ENCODE measurements at regions not wholly inside any gene's neighbourhood (a gene's known extent, or its start where the extent isn't known, plus 50 kb on each side); places are given as distances from the start of the nearest gene placed in this dataset.

DNA sequence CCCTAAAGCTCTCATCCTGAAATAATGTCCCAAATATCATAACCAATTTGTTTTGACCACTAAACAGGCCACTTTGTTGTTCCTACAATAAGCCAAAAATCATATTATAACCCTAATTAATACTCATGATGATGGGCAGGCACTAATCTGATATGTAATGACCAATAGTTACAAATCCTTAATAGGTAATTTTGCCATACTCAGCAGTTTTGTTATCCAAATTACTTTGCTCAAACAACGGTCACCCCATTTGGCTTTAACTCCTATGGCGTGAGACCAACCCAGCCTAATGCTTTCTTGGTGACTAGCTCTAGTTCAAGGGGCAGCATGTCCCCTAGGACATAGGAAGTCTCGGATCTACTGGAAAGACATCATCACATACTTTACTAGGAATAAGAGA lies 123.2 kb upstream of the ID4 start:
- TF ChIP-seq EZH2 (IDR thresholded peaks at IDR 0.05; ENCODE audit: borderline replicate concordance, low read depth, low read length, severe bottlenecking): no peak
- TF ChIP-seq, protein P1, sequence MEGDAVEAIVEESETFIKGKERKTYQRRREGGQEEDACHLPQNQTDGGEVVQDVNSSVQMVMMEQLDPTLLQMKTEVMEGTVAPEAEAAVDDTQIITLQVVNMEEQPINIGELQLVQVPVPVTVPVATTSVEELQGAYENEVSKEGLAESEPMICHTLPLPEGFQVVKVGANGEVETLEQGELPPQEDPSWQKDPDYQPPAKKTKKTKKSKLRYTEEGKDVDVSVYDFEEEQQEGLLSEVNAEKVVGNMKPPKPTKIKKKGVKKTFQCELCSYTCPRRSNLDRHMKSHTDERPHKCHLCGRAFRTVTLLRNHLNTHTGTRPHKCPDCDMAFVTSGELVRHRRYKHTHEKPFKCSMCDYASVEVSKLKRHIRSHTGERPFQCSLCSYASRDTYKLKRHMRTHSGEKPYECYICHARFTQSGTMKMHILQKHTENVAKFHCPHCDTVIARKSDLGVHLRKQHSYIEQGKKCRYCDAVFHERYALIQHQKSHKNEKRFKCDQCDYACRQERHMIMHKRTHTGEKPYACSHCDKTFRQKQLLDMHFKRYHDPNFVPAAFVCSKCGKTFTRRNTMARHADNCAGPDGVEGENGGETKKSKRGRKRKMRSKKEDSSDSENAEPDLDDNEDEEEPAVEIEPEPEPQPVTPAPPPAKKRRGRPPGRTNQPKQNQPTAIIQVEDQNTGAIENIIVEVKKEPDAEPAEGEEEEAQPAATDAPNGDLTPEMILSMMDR (IDR thresholded peaks at IDR 0.05; ENCODE audit: borderline replicate concordance, extremely low read depth, low read length, poor library complexity, severe bottlenecking): no peak
- Histone ChIP-seq H3K36me3 (ENCODE audit: insufficient read depth, low read length) (no peaks in the 10 kb centered on the region), H2AFZ (ENCODE audit: low read depth, low read length) (no peak overlapping the region), H3K4me1 (ENCODE audit: insufficient read depth, low read length) (no peaks in the 10 kb centered on the region), H3K4me3 (ENCODE audit: low read depth in 1 of 2, low read length in 2 of 2) (no peak overlapping the region), H3K27ac (ENCODE audit: low read length) (no peak overlapping the region), H3K4me2 (ENCODE audit: insufficient read depth, low read length) (no peak overlapping the region), H3K79me2 (ENCODE audit: insufficient read depth, low read length) (no peaks in the 10 kb centered on the region), H4K20me1 (ENCODE audit: insufficient read depth, low read length) (no peaks in the 10 kb centered on the region), H3K27me3 (ENCODE audit: insufficient read depth, low read length, poor library complexity) (no peaks in the 10 kb centered on the region), H3K9me3 (ENCODE audit: insufficient read depth, low read length, severe bottlenecking) (no peaks in the 10 kb centered on the region), H3K9ac (ENCODE audit: low read depth, low read length) (no peak overlapping the region)
- no peak for ATAC-seq (ENCODE audit: insufficient read depth, low read depth)
- no peak for DNase-seq

DNA sequence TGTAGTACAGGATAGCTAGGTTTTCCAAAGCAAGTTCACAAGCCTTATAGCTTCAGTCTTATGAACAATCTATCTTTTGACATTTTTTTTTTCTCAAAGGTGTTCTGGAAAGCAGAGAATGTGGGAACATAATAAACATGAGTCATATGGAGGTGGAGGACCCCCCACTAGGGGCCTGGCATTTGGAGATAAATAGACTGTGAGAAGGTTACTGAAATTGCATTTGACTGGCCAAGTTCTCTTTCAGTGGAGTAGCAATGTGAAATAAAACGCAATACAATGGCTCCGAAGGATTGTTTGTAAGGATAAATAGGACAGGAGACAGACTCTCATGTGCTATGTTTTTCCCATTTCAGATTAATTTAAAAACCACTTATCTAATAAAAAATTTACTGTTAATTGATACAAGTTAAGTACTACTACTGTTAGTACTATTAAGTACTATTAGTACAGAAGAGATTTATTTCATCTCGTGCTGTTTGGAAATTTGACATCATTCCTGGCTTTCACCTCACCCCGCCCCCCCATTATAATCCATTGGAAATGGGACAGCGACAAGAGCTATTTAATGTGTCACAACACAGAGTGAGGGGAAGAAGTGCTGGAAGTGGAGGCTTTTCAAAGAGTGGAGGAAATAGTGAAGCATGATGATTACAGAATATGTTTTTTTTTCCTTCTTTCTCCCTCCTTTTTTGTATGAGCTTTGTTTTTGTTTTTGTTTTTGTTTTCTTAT lies 122.6 kb upstream of the ID4 start:
- Histone ChIP-seq H3K9ac (ENCODE audit: low read depth, low read length) (no peak overlapping the region), H3K4me2 (ENCODE audit: insufficient read depth, low read length) (no peak overlapping the region), H3K79me2 (ENCODE audit: insufficient read depth, low read length) (no peaks in the 10 kb centered on the region), H3K27me3 (ENCODE audit: insufficient read depth, low read length, poor library complexity) (no peaks in the 10 kb centered on the region), H2AFZ (ENCODE audit: low read depth, low read length) (no peak overlapping the region), H4K20me1 (ENCODE audit: insufficient read depth, low read length) (no peaks in the 10 kb centered on the region), H3K9me3 (ENCODE audit: insufficient read depth, low read length, severe bottlenecking) (no peaks in the 10 kb centered on the region), H3K27ac (ENCODE audit: low read length) (no peak overlapping the region), H3K36me3 (ENCODE audit: insufficient read depth, low read length) (no peaks in the 10 kb centered on the region), H3K4me3 (ENCODE audit: low read depth in 1 of 2, low read length in 2 of 2) (no peak overlapping the region), H3K4me1 (ENCODE audit: insufficient read depth, low read length) (no peaks in the 10 kb centered on the region)
- DNase-seq: no peak
- ATAC-seq (ENCODE audit: insufficient read depth, low read depth): no peak
- TF ChIP-seq, protein P1 (IDR thresholded peaks at IDR 0.05; ENCODE audit: borderline replicate concordance, extremely low read depth, low read length, poor library complexity, severe bottlenecking): no peak
- TF ChIP-seq EZH2 (IDR thresholded peaks at IDR 0.05; ENCODE audit: borderline replicate concordance, low read depth, low read length, severe bottlenecking): no peak

DNA sequence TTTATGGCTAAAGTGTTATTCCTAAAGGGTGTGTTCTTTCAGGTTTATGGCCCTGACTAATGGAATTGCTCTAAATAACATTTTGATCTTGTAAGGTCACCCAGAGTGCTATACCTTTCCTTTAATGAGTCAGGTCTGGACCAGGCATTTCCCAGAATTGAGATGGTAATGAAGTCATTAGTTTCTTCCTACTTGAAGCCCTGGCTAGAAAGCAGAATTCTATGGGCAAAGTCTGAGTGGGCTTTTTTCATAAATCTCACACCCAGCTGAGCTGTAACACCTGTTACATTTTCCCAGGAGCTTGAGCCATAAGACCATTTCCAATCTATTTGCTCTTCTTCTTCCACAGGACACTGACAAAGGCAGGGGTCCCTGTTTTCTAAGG lies 122.0 kb upstream of the ID4 start:
- Histone ChIP-seq H3K4me1 (ENCODE audit: insufficient read depth, low read length) (no peaks in the 10 kb centered on the region), H3K27ac (ENCODE audit: low read length) (no peak overlapping the region), H3K4me3 (ENCODE audit: low read depth in 1 of 2, low read length in 2 of 2) (no peak overlapping the region), H3K9ac (ENCODE audit: low read depth, low read length) (no peak overlapping the region), H3K4me2 (ENCODE audit: insufficient read depth, low read length) (no peak overlapping the region), H2AFZ (ENCODE audit: low read depth, low read length) (no peak overlapping the region), H4K20me1 (ENCODE audit: insufficient read depth, low read length) (no peaks in the 10 kb centered on the region), H3K27me3 (ENCODE audit: insufficient read depth, low read length, poor library complexity) (no peaks in the 10 kb centered on the region), H3K79me2 (ENCODE audit: insufficient read depth, low read length) (no peaks in the 10 kb centered on the region), H3K36me3 (ENCODE audit: insufficient read depth, low read length) (no peaks in the 10 kb centered on the region), H3K9me3 (ENCODE audit: insufficient read depth, low read length, severe bottlenecking) (no peaks in the 10 kb centered on the region)
- ATAC-seq (ENCODE audit: insufficient read depth, low read depth) (no peak), DNase-seq (no peak)
- TF ChIP-seq, protein P1 (IDR thresholded peaks at IDR 0.05; ENCODE audit: borderline replicate concordance, extremely low read depth, low read length, poor library complexity, severe bottlenecking): no peak
- TF ChIP-seq EZH2 (IDR thresholded peaks at IDR 0.05; ENCODE audit: borderline replicate concordance, low read depth, low read length, severe bottlenecking): no peak
